Heart right ventricle (tissue), 16 donors: ENCODE measurements at regions not wholly inside any gene's neighbourhood (a gene's known extent, or its start where the extent isn't known, plus 50 kb on each side); places are given as distances from the start of the nearest gene placed in this dataset.

Experiments used
- ATAC-seq, 8 donors: fragments of 200-7000 bp; cut with Tn5 transposase; one replicate each; pipeline ENCODE4 v1.9.1; 2020; ENCODE audit warnings: mild to moderate bottlenecking in 8 of 8, moderate library complexity in 8 of 8, moderate number of reproducible peaks in 1 of 8
- DNase-seq, 2 donors: peaks; one replicate each; pipeline ENCODE4 v3.0.0-alpha.2; 2020
- H3K27ac ChIP-seq, 10 donors: fragments of 200-600 bp; sonication (generic) in 2 of 10; one replicate each; pipeline versions ENCODE4 v1.5.0 to v1.8.0; 2020 to 2022; ENCODE audit warnings: mild to moderate bottlenecking in 3 of 10
- H3K27me3 ChIP-seq, 7 donors: fragments of 200-600 bp; one replicate each; pipeline ENCODE4 v1.8.0; 2021 to 2022; ENCODE audit warnings: mild to moderate bottlenecking in 2 of 7
- H3K36me3 ChIP-seq, 9 donors: fragments of 200-600 bp; sonication (generic) in 1 of 9; one replicate each; pipeline versions ENCODE4 v1.5.0 to v1.8.0; 2020 to 2022; ENCODE audit warnings: mild to moderate bottlenecking in 2 of 9
- H3K4me1 ChIP-seq, 9 donors: fragments of 200-600 bp; sonication (generic) in 1 of 9; one replicate each; pipeline versions ENCODE4 v1.5.0 to v1.8.0; 2020 to 2022; ENCODE audit warnings: mild to moderate bottlenecking in 4 of 9
- H3K4me3 ChIP-seq, 10 donors: fragments of 200-600 bp; sonication (generic) in 2 of 10; one replicate each; pipeline versions ENCODE4 v1.5.0 to v1.8.0; 2020 to 2022; ENCODE audit warnings: mild to moderate bottlenecking in 7 of 10, moderate library complexity in 2 of 10
- H3K9me3 ChIP-seq, 11 donors: fragments of 200-600 bp in 10 of 11; sonication (generic) in 2 of 11; one replicate each; pipeline versions ENCODE4 v1.5.0 to v1.8.0; 2013 to 2022; ENCODE audit warnings: mild to moderate bottlenecking in 2 of 11, control low read depth in 1 of 11, moderate library complexity in 1 of 11
- CTCF ChIP-seq, 9 donors: fragments of 200-600 bp; sonication (generic) in 2 of 9; IDR thresholded peaks; one replicate each; pipeline versions ENCODE4 v1.5.0 to v1.8.0; 2021 to 2022; ENCODE audit warnings: antibody characterized with exemption in 9 of 9, mild to moderate bottlenecking in 5 of 9, moderate library complexity in 1 of 9
- WGBS, 2 donors: extraction: QIAGEN DNeasy Blood & Tissue Kit; methylation state at CpG; one replicate each; pipeline ENCODE4 v1.1.7; 2013; ENCODE audit warnings: inconsistent platforms in 1 of 2; 5-methylcytosine and 5-hydroxymethylcytosine counted together
- intact Hi-C, 10 donors: fragments of 100-400 bp; cut with DNase I; formaldehyde crosslinking; loops; one replicate each; pipeline versions ENCODE4 v1.11.1 to v1.14.2; 2022
- donor health status: Arrhythmogenic right ventricular cardiomyopathy.
- donor health status: ischemic (EF 13 %, LVEDD 7.1; RV severe dilation, severe dysfunction).
- donor health status: healthy with polysubstance abuse.
- donor health status: DM: no; HTN: yes; CAD: no.
- donor health status: DM: no; HTN: no; CAD: no.
- donor health status: ischemic (EF 25% LVEDD 6.9; RV normal size, moderate dysfunction).
- donor health status: ischemic (EF 25% LVEDD 5.7; RV mildly dilated, moderate dysfunction).
- donor health status: healthy.
- donor health status: DM: yes; HTN: yes; CAD: no.
- donor health status: Ischemic cardiomyopathy.
- donor health status: ischemic (EF 35%, LVEDD 5.7; RV mildly dilated, moderate dysfunction).
- donor health status: nonischemic (EF 11% LVEDD 7.7; RV severe dilation, severe dysfunction).
- donor health status: DM: yes; HTN: yes; CAD: no.
- donor health status: PGD.
- donor health status: ischemic (EF 29% LVEDD 5.4; RV normal size, mild dysfunction).
- donor health status: nonischemic (EF 23%, LVEDD 6.1; RV moderate dilation, normal function).

DNA sequence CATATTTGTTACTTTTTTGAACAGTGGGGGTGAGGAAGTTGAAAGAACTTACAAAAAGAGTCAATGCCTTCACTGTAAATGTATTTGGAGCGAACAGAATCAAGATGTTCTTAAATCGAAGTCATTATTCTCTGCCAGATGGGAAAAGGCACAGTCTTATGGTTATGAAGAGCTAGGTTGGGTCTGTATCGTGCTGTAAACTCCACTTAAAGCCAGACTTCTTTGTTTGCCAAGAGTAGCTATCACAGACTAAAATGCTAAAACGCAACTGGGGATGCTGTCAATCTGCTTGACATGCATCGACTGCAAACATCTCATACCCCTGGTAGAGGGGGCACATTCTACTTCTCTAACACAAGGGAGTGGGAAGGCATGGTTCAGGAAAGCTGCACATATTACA is 160.4 kb downstream of the DACT1 start:
- Histone ChIP-seq H3K36me3 (no peaks in the 10 kb centered on the region), H3K9me3 (peaks cover 0 to 5% (median 0%) of the 10 kb centered on the region in 11 donors), H3K27ac (no peak overlapping the region), H3K4me3 (no peak overlapping the region), H3K27me3 (peaks cover 0 to 3% (median 0%) of the 10 kb centered on the region in 7 donors), H3K4me1 (peaks cover 0 to 9% (median 0%) of the 10 kb centered on the region in 9 donors)
- intact Hi-C loops, result no loop called here
- TF ChIP-seq CTCF (IDR thresholded peaks at IDR 0.05), result no peak
- DNase-seq (no peak), ATAC-seq (no peak)
- 80 to 82% methylated on average over 5 of the region's 5 CpGs for WGBS, 2 donors

GRCh38 chr14:58801086-58801485 is 163.3 kb downstream of the DACT1 start:
- Histone ChIP-seq H3K4me3 (no peak overlapping the region), H3K27ac (no peak overlapping the region), H3K27me3 (no peaks in the 10 kb centered on the region), H3K36me3 (no peaks in the 10 kb centered on the region), H3K9me3 (peaks cover 0 to 5% (median 0%) of the 10 kb centered on the region in 11 donors), H3K4me1 (peaks cover 0 to 8% (median 0%) of the 10 kb centered on the region in 9 donors)
- intact Hi-C loops, result loop anchor here in 1 of 10 donors (10.0 kb wide), 1 partner anchor 174 kb away; no protein-coding TSS in a partner anchor
- no peak for TF ChIP-seq CTCF (IDR thresholded peaks at IDR 0.05)
- no peak for DNase-seq
- no peak for ATAC-seq

DNA sequence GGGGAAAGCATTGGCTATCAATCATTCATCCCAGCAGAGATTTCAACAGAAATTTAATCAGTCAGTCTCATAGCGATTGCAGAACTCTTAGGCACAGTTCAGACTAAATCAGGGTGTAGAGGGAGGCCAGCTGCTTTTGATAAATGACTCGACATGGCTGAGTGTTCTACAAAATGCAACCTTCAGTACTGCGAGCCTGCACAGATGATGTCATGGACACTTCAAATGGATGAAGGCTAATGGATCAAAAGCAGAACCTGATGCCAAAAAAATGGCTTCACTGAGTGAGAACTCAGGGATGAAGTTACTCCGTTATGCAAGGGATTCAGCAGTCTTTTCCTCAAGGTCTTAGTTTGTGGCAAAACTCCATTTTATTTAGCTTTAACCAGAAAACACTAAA is 167.3 kb downstream of the DACT1 start:
- ATAC-seq (peak in 3 of 8 donors; percentile 46 to 94 (median 87)), DNase-seq (no peak)
- peaks cover 0 to 12% (median 0%) of the 10 kb centered on the region in 9 donors for H3K4me1 ChIP-seq
- no peak overlapping the region for H3K27ac ChIP-seq
- H3K9me3 ChIP-seq, result peaks cover 0 to 8% (median 0%) of the 10 kb centered on the region in 11 donors
- no peak overlapping the region for H3K4me3 ChIP-seq
- TF ChIP-seq CTCF (IDR thresholded peaks at IDR 0.05), result no peak
- H3K36me3 ChIP-seq, result no peaks in the 10 kb centered on the region
- H3K27me3 ChIP-seq, result no peaks in the 10 kb centered on the region
- WGBS, 2 donors, result 33 to 43% methylated on average over 4 of the region's 4 CpGs
- intact Hi-C loops, result loop anchor here in 1 of 10 donors (10.0 kb wide), 1 partner anchor 170 kb away; no protein-coding TSS in a partner anchor

DNA sequence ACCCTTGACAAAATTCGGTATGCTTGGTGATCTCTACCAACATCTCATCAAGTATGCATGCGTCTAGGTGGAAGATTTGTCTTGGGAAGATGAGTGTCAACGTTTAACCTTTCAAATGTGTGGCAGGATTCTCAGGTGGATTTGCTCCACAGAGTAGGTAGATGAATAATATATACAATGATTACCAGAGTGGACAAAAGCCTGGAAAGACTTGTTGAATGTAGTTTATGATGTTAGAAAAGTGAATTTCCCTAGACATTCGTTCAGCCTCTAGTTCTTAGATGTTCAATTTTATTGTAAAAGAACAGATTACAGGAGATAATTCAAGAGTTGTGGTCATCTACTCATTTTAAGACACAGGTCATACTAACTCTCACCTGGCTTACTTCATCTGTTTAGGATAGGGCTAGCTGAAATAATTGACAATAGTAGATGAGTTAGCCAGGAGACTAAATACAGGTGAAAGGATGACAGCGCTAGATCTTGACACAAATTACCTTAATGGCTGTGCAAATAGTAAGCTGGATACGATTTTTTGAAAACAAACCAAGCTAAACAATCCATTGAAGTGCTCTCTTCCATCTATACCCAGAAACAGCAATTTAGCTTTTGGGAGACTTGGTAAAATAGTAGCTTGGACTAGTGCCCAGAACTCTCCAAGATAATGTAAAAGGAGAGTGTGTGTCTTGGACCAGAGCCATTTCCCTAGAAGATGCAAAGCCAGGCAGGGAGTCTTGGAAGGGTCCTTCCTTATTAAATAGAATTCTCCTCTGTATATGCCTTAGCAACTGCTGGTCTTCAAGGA is 168.0 kb downstream of the DACT1 start:
- DNase-seq (peak in 1 of 2 donors; percentile 16), ATAC-seq (no peak)
- 65 to 71% methylated on average over 6 of the region's 6 CpGs for WGBS, 2 donors
- no peak for TF ChIP-seq CTCF (IDR thresholded peaks at IDR 0.05)
- no peak overlapping the region for H3K4me3 ChIP-seq
- no peaks in the 10 kb centered on the region for H3K36me3 ChIP-seq
- intact Hi-C loops, result loop anchor here in 1 of 10 donors (10.0 kb wide), 1 partner anchor 169 kb away; no protein-coding TSS in a partner anchor
- peaks cover 0 to 12% (median 0%) of the 10 kb centered on the region in 11 donors for H3K9me3 ChIP-seq
- H3K4me1 ChIP-seq, result peaks cover 0 to 12% (median 0%) of the 10 kb centered on the region in 9 donors
- no peaks in the 10 kb centered on the region for H3K27me3 ChIP-seq
- no peak overlapping the region for H3K27ac ChIP-seq
